T follicular helper cell (primary cell): ENCODE measurements at regions not wholly inside any gene's neighbourhood (a gene's known extent, or its start where the extent isn't known, plus 50 kb on each side); places are given as distances from the start of the nearest gene placed in this dataset.

Source experiments
- DNase-seq: peaks from one replicate; pipeline ENCODE4 v3.0.0-alpha.2; 2020; ENCODE audit warnings: low read depth

GRCh38 chr18:45119876-45120275 is 439.2 kb downstream of the SETBP1 start:
- no peak for DNase-seq

DNA sequence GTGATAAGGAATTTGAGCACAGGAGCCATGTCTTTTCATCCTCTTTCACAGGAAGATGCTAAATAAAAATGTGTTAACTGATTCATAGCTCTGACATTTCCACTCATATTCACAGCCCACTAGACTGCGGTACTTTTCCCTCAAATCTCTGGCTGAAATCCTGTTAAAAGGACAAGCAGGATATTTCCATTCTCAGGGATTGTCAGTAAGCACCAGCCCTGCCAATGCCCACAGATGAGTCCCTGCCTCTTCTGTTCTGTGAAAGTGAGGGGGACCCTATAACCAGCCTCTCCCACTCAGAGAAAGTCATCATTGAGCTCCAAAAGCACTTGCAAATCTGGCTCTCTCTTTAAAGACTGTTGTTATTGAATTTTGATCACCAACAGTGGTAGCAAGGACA is 440.5 kb downstream of the SETBP1 start:
- no peak for DNase-seq

- no peak for DNase-seq
Measured at GRCh38 chr18:45122506-45122905, 441.8 kb downstream of the SETBP1 start.

DNA sequence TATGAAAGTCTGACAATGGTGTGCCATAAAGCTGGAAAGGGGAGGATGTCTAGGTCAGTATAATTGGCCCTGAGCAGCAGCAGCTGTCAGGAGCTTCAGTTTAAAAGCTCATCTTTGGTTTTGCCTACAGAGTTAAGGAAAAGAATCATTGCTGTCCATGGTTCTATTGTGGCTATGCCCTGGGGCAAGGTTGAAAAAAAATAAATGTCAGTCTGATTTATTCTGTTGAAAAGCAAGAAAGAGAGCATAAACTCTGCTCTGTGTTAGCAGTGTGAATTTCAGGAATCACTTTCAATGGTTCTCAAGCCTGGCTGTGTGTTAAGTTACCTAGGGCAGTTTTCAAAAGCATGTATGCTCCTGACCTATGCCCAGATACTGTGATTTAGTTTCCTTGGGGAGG is 446.7 kb downstream of the SETBP1 start:
- DNase-seq, result no peak

DNA sequence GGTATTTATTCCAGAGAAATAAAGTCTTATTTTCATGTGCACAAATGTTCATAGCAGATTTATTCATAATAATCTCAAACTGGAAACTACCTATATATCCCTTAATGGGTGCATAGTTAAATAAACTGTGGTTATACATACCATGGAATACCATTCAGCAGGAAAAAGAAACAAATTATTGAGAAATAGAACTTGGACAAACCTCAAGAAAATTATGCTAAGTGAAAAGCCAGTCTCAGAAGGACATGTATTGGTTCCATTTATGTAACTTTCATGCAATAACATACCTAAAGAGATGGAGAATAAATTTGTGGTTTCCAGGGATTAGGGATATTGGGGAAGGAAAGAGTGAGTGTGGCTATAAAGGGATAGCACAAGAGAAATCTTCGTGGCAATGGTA is 452.6 kb downstream of the SETBP1 start:
- no peak for DNase-seq

DNA sequence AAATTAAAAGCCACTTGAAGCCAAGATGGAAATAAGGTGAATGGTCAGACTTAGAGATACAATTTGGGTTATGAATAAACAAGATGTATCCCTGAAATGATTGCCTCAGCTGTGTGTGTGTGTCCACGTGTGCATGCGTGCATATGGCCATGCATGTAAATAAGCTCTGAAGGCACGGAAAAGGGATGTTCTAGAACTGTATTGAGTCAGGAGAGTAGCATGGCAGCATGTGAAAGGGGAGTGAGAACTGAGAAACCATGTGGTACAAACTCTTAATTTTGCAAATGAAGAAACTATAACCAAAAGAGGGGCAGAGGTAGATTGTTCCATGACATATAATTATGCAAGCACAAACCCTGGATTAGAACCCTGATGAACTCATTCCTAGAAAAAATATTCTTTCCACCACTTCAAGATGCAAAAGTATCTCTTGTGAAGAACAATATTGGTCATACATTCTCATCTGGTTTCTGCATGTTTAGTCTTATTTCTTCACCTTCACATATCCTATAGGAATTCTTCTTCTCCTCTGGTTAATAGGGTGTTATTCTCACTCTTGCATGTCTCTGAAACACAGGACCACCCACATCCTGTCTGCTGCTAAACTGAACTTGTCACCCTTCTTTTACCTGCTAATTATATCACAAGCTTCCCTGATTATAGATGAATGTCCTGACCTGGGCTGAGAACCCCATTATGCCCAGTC is 455.8 kb downstream of the SETBP1 start:
- DNase-seq, result no peak

- DNase-seq, result no peak
Measured at GRCh38 chr18:45137087-45137419, 456.4 kb downstream of the SETBP1 start.

GRCh38 chr18:45139478-45139877 is 458.8 kb downstream of the SETBP1 start:
- no peak for DNase-seq

DNA sequence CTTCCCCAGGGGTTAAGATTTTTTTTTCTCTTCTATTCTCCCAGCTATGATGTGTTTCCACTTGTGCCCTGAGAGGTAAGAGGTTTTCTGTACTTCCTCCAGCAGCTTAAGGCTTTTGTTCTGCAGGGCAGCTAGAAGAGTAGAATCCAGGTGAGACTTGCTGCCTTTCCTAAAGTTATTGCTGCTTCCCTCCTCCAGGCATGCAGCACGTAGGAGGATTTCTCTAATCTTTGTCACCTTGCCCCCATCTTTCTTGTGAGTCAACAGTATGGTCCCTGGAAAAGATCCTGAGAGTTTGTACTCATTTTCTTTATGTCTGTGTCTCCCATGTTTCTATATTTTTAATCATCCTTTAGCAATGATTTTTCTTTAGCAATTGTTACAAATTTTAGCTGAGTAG is 462.2 kb downstream of the SETBP1 start:
- DNase-seq, result no peak

DNA sequence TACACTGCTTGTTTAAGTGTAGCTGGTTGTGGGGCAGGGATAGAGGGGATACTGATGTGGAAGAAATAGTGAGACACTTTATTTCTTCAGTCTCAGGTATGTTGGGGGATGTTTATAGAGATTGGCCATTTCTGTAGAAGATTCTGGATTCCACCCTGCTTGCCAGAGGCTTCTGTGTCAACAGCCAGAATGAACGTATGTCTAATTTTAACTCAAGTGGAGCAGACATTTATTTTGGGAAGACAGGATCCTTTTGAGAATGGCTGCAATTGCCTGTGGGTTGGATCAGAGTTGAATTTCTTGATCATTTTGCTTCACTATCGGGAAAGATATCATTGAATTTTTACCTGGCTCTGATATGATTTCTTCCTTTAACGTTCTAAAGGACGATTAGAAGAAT is 465.6 kb upstream of the SLC14A2 start:
- no peak for DNase-seq

DNA sequence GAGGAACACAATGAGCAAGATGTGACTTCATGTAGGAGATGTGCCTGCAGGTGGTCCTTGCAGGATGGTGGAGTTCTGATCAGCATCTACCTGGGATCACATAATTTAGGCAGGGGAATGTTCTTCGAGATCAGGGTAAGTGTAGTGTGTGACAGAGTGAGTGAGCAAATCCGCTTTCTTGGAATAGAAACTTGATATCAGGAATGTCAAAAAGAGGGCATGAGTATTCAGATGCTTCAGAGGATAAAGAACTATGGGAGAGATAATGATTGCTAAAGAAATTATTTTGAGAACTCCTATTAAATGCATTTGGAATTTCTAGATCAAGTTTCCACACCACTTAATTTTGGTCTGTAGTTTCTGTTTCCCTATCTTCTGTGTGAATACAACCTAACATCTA is 463.6 kb upstream of the SLC14A2 start:
- no peak for DNase-seq

DNA sequence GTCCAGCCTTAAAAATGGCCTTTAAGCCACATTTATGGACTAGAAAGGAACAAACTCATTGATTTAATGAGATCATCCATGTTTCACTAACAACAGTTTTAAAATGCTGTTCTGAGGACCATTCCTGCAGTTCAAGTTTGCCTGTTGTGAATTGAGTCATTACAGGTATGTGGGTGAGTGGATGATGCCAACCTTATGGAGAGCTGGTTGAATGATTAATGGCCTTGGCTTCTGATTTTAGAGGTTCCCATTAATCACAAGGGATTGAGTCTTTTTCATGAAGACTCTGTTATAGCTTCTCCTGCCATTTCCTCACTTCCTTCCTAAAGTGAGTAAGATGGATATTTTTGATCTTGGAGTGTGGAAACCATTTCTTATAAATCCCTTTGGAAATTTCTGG is 459.8 kb upstream of the SLC14A2 start:
- DNase-seq, result no peak

- no peak for DNase-seq
Measured at GRCh38 chr18:45156946-45157345, 458.3 kb upstream of the SLC14A2 start.

- DNase-seq, result no peak
Measured at GRCh38 chr18:45157576-45157975, 457.7 kb upstream of the SLC14A2 start.

- DNase-seq, result no peak
Measured at GRCh38 chr18:45161850-45162249, 453.4 kb upstream of the SLC14A2 start.

DNA sequence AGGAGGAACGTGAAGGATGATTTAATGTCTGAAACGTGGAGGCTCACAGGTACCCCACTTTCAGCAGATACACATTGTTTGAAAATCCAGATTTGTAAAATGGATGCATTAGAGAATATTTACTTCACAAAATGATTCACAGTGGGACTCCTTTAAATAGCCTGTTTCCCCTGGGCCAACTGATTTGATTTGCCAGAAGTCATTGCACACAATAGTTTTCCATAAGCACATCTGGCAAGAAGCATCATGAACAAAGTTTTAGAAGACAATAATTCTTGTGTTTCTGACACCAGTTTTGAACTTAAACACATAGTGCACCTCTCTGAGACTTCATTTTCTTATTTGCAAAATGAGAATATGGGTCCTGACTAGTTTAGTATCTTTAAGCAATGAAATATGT is 451.4 kb upstream of the SLC14A2 start:
- no peak for DNase-seq

DNA sequence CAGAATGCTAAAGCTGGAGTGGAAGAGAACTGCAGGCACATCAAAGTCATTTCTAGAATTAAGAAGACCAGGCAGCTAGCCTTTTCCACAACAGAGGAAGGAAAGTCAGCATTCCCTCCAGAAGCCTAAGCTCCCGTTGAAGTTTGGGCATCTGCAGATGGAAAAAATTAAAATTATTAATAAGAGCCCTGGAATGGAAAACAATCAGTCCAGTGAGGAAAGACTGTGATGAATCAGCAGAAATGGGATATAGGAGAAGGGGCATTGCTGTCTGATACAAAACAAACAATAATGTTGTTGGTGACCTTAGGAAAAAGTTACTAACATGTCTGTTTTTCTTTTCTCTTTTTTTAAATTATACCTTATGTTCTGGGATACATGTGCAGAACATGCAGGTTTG is 450.7 kb upstream of the SLC14A2 start:
- no peak for DNase-seq

- DNase-seq, result no peak
Measured at GRCh38 chr18:45165176-45165713, 450.0 kb upstream of the SLC14A2 start.

GRCh38 chr18:45165871-45166270 is 449.4 kb upstream of the SLC14A2 start:
- no peak for DNase-seq

DNA sequence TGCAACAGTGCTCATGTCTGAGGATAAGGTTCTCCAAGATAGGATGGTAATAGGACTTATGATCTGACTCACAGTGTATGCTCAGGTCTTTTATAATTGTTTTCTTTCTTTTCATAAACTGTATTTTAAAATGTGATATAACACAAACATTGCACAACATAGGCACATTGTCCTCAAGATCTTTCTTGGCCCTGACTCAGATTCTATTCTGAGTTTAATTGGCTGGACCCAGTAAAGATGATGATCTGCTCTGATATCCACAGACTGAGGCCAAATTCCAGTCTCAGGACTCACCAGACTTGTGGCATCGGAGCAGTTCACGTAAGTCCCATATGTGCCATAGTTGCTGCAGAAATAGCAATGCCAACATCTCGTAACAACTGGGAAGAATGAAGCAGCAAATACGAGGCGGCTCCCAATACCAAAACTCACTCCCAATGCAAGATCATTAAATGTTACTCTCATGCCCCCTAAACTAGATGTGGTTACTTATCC is 448.9 kb upstream of the SLC14A2 start:
- DNase-seq, result no peak

GRCh38 chr18:45166836-45167551 is 448.3 kb upstream of the SLC14A2 start:
- no peak for DNase-seq

DNA sequence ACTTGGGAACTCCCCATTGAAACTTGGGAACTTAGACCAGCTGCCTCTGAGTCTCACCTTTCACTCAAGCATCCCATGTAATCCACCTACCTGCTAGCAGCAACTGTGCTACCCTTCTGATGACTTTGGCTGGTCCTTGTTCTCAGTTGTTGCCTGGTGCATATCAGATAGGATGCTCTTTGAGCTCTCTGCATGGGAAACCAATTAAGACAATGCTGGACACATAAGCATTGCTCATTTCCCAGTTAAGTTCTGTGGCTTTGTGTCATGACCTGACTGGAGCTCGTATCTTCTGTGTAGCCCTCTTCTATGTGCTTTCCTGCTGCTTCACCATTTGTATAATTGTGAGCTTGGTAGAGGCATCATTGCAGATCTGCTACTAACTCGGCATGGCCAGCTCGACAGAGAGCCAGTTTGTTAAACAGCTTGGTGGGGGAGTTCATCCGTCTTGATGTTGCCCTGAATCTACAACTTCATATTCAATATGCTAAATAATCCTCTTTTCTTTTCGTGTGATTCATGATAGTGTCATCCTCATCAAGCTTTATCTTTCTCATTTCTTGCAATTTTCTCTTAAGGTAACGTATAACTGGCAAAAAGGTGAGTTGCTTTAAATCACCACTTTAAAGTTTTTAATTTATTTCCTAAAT is 447.5 kb upstream of the SLC14A2 start:
- no peak for DNase-seq
